ENCODE measurements at regions not wholly inside any gene's neighbourhood (a gene's known extent, or its start where the extent isn't known, plus 50 kb on each side); places are given as distances from the start of the nearest gene placed in this dataset.

DNA sequence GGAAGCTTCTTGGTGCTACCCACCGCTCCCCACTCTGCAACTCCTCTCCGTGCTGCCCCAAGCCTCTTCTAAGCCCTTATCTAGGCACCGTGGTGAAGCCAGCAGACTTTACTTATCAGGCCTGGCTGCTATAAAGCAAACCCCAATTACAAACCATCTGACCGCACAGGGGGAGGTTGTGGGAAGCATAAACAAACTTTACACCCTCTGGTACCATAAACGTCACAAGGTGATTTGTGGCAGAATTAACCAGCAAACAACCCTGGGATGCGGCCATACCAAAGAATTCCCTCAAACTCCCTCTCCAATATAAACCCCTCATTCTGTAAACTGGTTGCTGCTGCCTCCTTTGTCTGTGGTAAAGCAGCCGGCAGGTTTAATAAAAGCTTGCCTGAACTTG is 55.2 kb downstream of the MAGEC2 start:
- no peak for TF ChIP-seq POLR2A (IDR thresholded peaks at IDR 0.05; ENCODE audit: extremely low read depth, insufficient read length)
- TF ChIP-seq, protein P1, sequence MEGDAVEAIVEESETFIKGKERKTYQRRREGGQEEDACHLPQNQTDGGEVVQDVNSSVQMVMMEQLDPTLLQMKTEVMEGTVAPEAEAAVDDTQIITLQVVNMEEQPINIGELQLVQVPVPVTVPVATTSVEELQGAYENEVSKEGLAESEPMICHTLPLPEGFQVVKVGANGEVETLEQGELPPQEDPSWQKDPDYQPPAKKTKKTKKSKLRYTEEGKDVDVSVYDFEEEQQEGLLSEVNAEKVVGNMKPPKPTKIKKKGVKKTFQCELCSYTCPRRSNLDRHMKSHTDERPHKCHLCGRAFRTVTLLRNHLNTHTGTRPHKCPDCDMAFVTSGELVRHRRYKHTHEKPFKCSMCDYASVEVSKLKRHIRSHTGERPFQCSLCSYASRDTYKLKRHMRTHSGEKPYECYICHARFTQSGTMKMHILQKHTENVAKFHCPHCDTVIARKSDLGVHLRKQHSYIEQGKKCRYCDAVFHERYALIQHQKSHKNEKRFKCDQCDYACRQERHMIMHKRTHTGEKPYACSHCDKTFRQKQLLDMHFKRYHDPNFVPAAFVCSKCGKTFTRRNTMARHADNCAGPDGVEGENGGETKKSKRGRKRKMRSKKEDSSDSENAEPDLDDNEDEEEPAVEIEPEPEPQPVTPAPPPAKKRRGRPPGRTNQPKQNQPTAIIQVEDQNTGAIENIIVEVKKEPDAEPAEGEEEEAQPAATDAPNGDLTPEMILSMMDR (IDR thresholded peaks at IDR 0.05; ENCODE audit: low read depth, low read length) = no peak
